NCI-H2196 (cell line): ENCODE measurements at regions not wholly inside any gene's neighbourhood (a gene's known extent, or its start where the extent isn't known, plus 50 kb on each side); places are given as distances from the start of the nearest gene placed in this dataset.
"Not testable (repeated sequence)": the region's sequence is repeated elsewhere in the genome, so short reads cannot be mapped to it uniquely, and the experiment has no call there.

ENCODE experiments used
- DNase-seq: peaks from one replicate; lab custom pipeline; 2025; ENCODE audit not compliant: unreplicated experiment; lab: John Stamatoyannopoulos, UW

- no peak for DNase-seq
Observed at GRCh38 chrX:122857734-122858133, 326.3 kb upstream of the GRIA3 start.

- no peak for DNase-seq
Observed at GRCh38 chrX:122863067-122863466, 321.0 kb upstream of the GRIA3 start.

GRCh38 chrX:122866532-122866931, 317.5 kb upstream of the GRIA3 start:
- no peak for DNase-seq

GRCh38 chrX:122868631-122869030, 315.4 kb upstream of the GRIA3 start:
- DNase-seq, result no peak

GRCh38 chrX:122869171-122869570, 314.9 kb upstream of the GRIA3 start:
- no peak for DNase-seq

- DNase-seq, result no peak
Observed at GRCh38 chrX:122878269-122878668, 305.8 kb upstream of the GRIA3 start.

- DNase-seq, result no peak
Observed at GRCh38 chrX:122880952-122881351, 303.1 kb upstream of the GRIA3 start.

- no peak for DNase-seq
Observed at GRCh38 chrX:122890729-122891128, 293.3 kb upstream of the GRIA3 start.

- no peak for DNase-seq
Observed at GRCh38 chrX:122906726-122907125, 277.4 kb upstream of the GRIA3 start.

GRCh38 chrX:122907375-122907774, 276.7 kb upstream of the GRIA3 start:
- DNase-seq, result no peak

- DNase-seq, result no peak
Observed at GRCh38 chrX:122910697-122911096, 273.4 kb upstream of the GRIA3 start.

GRCh38 chrX:122913134-122913533, 270.9 kb upstream of the GRIA3 start:
- no peak for DNase-seq

GRCh38 chrX:122913764-122914163, 270.3 kb upstream of the GRIA3 start:
- no peak for DNase-seq

- DNase-seq, result no peak
Observed at GRCh38 chrX:122914256-122914655, 269.8 kb upstream of the GRIA3 start.

GRCh38 chrX:122934131-122934530, 249.9 kb upstream of the GRIA3 start:
- DNase-seq, result no peak

GRCh38 chrX:122940199-122940598, 243.9 kb upstream of the GRIA3 start:
- DNase-seq, result no peak

GRCh38 chrX:122941806-122942205, 242.3 kb upstream of the GRIA3 start:
- DNase-seq, result no peak

- DNase-seq, result no peak
Observed at GRCh38 chrX:122943918-122944317, 240.2 kb upstream of the GRIA3 start.

- no peak for DNase-seq
Observed at GRCh38 chrX:122945328-122945727, 238.8 kb upstream of the GRIA3 start.

GRCh38 chrX:122972604-122973003, 211.5 kb upstream of the GRIA3 start:
- no peak for DNase-seq

- DNase-seq, result no peak
Observed at GRCh38 chrX:122982521-122982920, 201.6 kb upstream of the GRIA3 start.

- not testable (repeated sequence) for DNase-seq
Observed at GRCh38 chrX:123002844-123003243, 181.2 kb upstream of the GRIA3 start.

GRCh38 chrX:123013141-123013540, 170.9 kb upstream of the GRIA3 start:
- DNase-seq, result no peak

GRCh38 chrX:123036401-123036800, 147.7 kb upstream of the GRIA3 start:
- no peak for DNase-seq
